ENCODE measurements at regions not wholly inside any gene's neighbourhood (a gene's known extent, or its start where the extent isn't known, plus 50 kb on each side); places are given as distances from the start of the nearest gene placed in this dataset.
A peak's percentile ranks its signal among the peaks of the same experiment; 100 is the strongest.

GRCh38 chr2:34601561-34601960 is 1002.5 kb upstream of the FAM98A start:
- Histone ChIP-seq H3K4me3 (no peak overlapping the region), H3K27me3 (no peaks in the 10 kb centered on the region), H3K27ac (no peak overlapping the region), H3K4me1 (no peaks in the 10 kb centered on the region), H3K36me3 (no peaks in the 10 kb centered on the region), H3K9me3 (no peaks in the 10 kb centered on the region)
- DNase-seq (ENCODE audit: low spot score in 2 of 2) = no peak
- WGBS, 2 donors = 64 to 65% methylated on average over 2 of the region's 2 CpGs
- no peak for TF ChIP-seq EP300 (IDR thresholded peaks at IDR 0.05)
- no peak for TF ChIP-seq CTCF (IDR thresholded peaks at IDR 0.05)
- no peak for TF ChIP-seq POLR2A (IDR thresholded peaks at IDR 0.05)

GRCh38 chr2:34578641-34579040 is 979.5 kb upstream of the FAM98A start:
- no peak overlapping the region for H3K27ac ChIP-seq
- 80 to 83% methylated on average over 2 of the region's 2 CpGs for WGBS, 2 donors
- H3K36me3 ChIP-seq = no peaks in the 10 kb centered on the region
- TF ChIP-seq POLR2A (IDR thresholded peaks at IDR 0.05) (no peak), EP300 (IDR thresholded peaks at IDR 0.05) (no peak), CTCF (IDR thresholded peaks at IDR 0.05) (no peak)
- no peak overlapping the region for H3K4me3 ChIP-seq
- H3K27me3 ChIP-seq = no peaks in the 10 kb centered on the region
- H3K9me3 ChIP-seq = no peaks in the 10 kb centered on the region
- H3K4me1 ChIP-seq = no peaks in the 10 kb centered on the region
- DNase-seq (ENCODE audit: low spot score in 2 of 2) = no peak

- Histone ChIP-seq H3K27me3 (no peaks in the 10 kb centered on the region), H3K27ac (no peak overlapping the region), H3K9me3 (no peaks in the 10 kb centered on the region), H3K36me3 (no peaks in the 10 kb centered on the region), H3K4me3 (no peak overlapping the region), H3K4me1 (no peaks in the 10 kb centered on the region)
- 66 to 78% methylated on average over 6 of the region's 7 CpGs for WGBS, 2 donors
- no peak for TF ChIP-seq EP300 (IDR thresholded peaks at IDR 0.05)
- no peak for TF ChIP-seq POLR2A (IDR thresholded peaks at IDR 0.05)
- TF ChIP-seq CTCF (IDR thresholded peaks at IDR 0.05) = peak in 1 of 5 experiments; percentile 9
- DNase-seq (ENCODE audit: low spot score in 2 of 2) = no peak
Observed at GRCh38 chr2:34570266-34570872, 971.3 kb upstream of the FAM98A start.

GRCh38 chr2:34567128-34567527 is 968.0 kb upstream of the FAM98A start:
- no peak overlapping the region for H3K27ac ChIP-seq
- H3K36me3 ChIP-seq = no peaks in the 10 kb centered on the region
- no peak for DNase-seq (ENCODE audit: low spot score in 2 of 2)
- no peak overlapping the region for H3K4me3 ChIP-seq
- TF ChIP-seq CTCF (IDR thresholded peaks at IDR 0.05) = no peak
- no peak for TF ChIP-seq EP300 (IDR thresholded peaks at IDR 0.05)
- TF ChIP-seq POLR2A (IDR thresholded peaks at IDR 0.05) = no peak
- H3K9me3 ChIP-seq = no peaks in the 10 kb centered on the region
- H3K4me1 ChIP-seq = no peaks in the 10 kb centered on the region
- 57 to 63% methylated on average over 7 of the region's 7 CpGs for WGBS, 2 donors
- no peaks in the 10 kb centered on the region for H3K27me3 ChIP-seq

- Histone ChIP-seq H3K9me3 (peaks cover 0 to 16% (median 0%) of the 10 kb centered on the region in 4 donors), H3K36me3 (no peaks in the 10 kb centered on the region), H3K27me3 (no peaks in the 10 kb centered on the region), H3K27ac (no peak overlapping the region), H3K4me1 (no peaks in the 10 kb centered on the region), H3K4me3 (no peak overlapping the region)
- 95 to 96% methylated on average over 5 of the region's 5 CpGs for WGBS, 2 donors
- TF ChIP-seq EP300 (IDR thresholded peaks at IDR 0.05) = no peak
- TF ChIP-seq CTCF (IDR thresholded peaks at IDR 0.05) = no peak
- TF ChIP-seq POLR2A (IDR thresholded peaks at IDR 0.05) = no peak
- DNase-seq (ENCODE audit: low spot score in 2 of 2) = no peak
Observed at GRCh38 chr2:34552337-34552736, 953.2 kb upstream of the FAM98A start.

All from tibial nerve (tissue), 4 donors.